ENCODE measurements at regions not wholly inside any gene's neighbourhood (a gene's known extent, or its start where the extent isn't known, plus 50 kb on each side); places are given as distances from the start of the nearest gene placed in this dataset.

GRCh38 chr4:123916821-123917220 lies 520.2 kb downstream of the SPRY1 start:
- Histone ChIP-seq H3K9ac (no peak overlapping the region), H3K4me2 (no peak overlapping the region), H3K27ac (ENCODE audit: low read depth in 2 of 2, low read length in 1 of 2) (no peak overlapping the region), H3K9me2 (no peaks in the 10 kb centered on the region), H4K20me1 (ENCODE audit: insufficient read depth) (no peaks in the 10 kb centered on the region), H3K9me3 (no peaks in the 10 kb centered on the region), H3K27me3 (ENCODE audit: insufficient read depth) (no peaks in the 10 kb centered on the region), H3K4me3 (ENCODE audit: low read depth in 2 of 2, low read length in 1 of 2) (no peak overlapping the region), H2AFZ (ENCODE audit: low read depth) (no peak overlapping the region), H3K79me2 (ENCODE audit: insufficient read depth) (no peaks in the 10 kb centered on the region), H3K4me1 (ENCODE audit: control insufficient read depth in 1 of 2, insufficient read depth in 2 of 2, low read depth in 1 of 2, low read length in 1 of 2) (no peaks in the 10 kb centered on the region; a peak in 1 of 4 replicates), H3K36me3 (replicated peaks in 1 of 2; ENCODE audit: control insufficient read depth in 1 of 2, insufficient read depth in 2 of 2, low read length in 1 of 2) (no peaks in the 10 kb centered on the region), H3F3A (replicated peaks; ENCODE audit: insufficient read depth) (no peaks in the 10 kb centered on the region)
- no peak for TF ChIP-seq RXRA (IDR thresholded peaks at IDR 0.05; ENCODE audit: borderline replicate concordance, low read depth)
- TF ChIP-seq YY1 (IDR thresholded peaks at IDR 0.05; ENCODE audit: low read depth): no peak
- no peak for TF ChIP-seq JUND (IDR thresholded peaks at IDR 0.05)
- TF ChIP-seq ZBTB33 (IDR thresholded peaks at IDR 0.05; ENCODE audit: borderline replicate concordance, low read depth): no peak
- TF ChIP-seq ELF1 (IDR thresholded peaks at IDR 0.05): no peak
- no peak for TF ChIP-seq MEF2A (IDR thresholded peaks at IDR 0.05; ENCODE audit: borderline replicate concordance, low read depth)
- no peak for TF ChIP-seq MXI1 (IDR thresholded peaks at IDR 0.05; ENCODE audit: low read depth, low read length)
- TF ChIP-seq, protein P1, sequence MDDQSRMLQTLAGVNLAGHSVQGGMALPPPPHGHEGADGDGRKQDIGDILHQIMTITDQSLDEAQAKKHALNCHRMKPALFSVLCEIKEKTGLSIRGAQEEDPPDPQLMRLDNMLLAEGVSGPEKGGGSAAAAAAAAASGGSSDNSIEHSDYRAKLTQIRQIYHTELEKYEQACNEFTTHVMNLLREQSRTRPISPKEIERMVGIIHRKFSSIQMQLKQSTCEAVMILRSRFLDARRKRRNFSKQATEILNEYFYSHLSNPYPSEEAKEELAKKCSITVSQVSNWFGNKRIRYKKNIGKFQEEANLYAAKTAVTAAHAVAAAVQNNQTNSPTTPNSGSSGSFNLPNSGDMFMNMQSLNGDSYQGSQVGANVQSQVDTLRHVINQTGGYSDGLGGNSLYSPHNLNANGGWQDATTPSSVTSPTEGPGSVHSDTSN (IDR thresholded peaks at IDR 0.05): no peak
- no peak for TF ChIP-seq TAF1 (IDR thresholded peaks at IDR 0.05; ENCODE audit: borderline replicate concordance, low read depth, low read length)
- TF ChIP-seq, protein P2, sequence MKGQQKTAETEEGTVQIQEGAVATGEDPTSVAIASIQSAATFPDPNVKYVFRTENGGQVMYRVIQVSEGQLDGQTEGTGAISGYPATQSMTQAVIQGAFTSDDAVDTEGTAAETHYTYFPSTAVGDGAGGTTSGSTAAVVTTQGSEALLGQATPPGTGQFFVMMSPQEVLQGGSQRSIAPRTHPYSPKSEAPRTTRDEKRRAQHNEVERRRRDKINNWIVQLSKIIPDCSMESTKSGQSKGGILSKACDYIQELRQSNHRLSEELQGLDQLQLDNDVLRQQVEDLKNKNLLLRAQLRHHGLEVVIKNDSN (IDR thresholded peaks at IDR 0.05; ENCODE audit: borderline replicate concordance, low read depth): no peak
- TF ChIP-seq, protein P3, sequence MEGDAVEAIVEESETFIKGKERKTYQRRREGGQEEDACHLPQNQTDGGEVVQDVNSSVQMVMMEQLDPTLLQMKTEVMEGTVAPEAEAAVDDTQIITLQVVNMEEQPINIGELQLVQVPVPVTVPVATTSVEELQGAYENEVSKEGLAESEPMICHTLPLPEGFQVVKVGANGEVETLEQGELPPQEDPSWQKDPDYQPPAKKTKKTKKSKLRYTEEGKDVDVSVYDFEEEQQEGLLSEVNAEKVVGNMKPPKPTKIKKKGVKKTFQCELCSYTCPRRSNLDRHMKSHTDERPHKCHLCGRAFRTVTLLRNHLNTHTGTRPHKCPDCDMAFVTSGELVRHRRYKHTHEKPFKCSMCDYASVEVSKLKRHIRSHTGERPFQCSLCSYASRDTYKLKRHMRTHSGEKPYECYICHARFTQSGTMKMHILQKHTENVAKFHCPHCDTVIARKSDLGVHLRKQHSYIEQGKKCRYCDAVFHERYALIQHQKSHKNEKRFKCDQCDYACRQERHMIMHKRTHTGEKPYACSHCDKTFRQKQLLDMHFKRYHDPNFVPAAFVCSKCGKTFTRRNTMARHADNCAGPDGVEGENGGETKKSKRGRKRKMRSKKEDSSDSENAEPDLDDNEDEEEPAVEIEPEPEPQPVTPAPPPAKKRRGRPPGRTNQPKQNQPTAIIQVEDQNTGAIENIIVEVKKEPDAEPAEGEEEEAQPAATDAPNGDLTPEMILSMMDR (IDR thresholded peaks at IDR 0.05): no peak
- no peak for TF ChIP-seq RFX5 (IDR thresholded peaks at IDR 0.05; ENCODE audit: low read length)
- no peak for TF ChIP-seq IRF3 (IDR thresholded peaks at IDR 0.05; ENCODE audit: low read depth, low read length)
- TF ChIP-seq FOXJ3 (CRISPR knock-in tag; IDR thresholded peaks at IDR 0.05): no peak
- TF ChIP-seq CHD2 (IDR thresholded peaks at IDR 0.05; ENCODE audit: low read length, partially characterized antibody): no peak
- TF ChIP-seq NFIC (IDR thresholded peaks at IDR 0.05; ENCODE audit: borderline replicate concordance): no peak
- TF ChIP-seq TCF12 (IDR thresholded peaks at IDR 0.05): no peak
- no peak for TF ChIP-seq FOSL2 (IDR thresholded peaks at IDR 0.05; ENCODE audit: borderline replicate concordance, low read depth)
- no peak for TF ChIP-seq GABPA (IDR thresholded peaks at IDR 0.05; ENCODE audit: low read depth)
- TF ChIP-seq TEAD4 (IDR thresholded peaks at IDR 0.05; ENCODE audit: borderline replicate concordance, insufficient read depth): no peak
- ChIA-PET CTCF (interaction anchor here (0.5 kb wide), 1 partner anchor 165 kb away, joined by 3 read pairs; no protein-coding TSS in a partner anchor), POLR2A (no interaction called here)
- DNase-seq: no peak
- WGBS (ENCODE audit: low lambda C conversion rate): 83% methylated on average over 2 of the region's 2 CpGs

All from SK-N-SH (cell line).